Effector memory CD4-positive, alpha-beta T cell (primary cell): ENCODE measurements at regions not wholly inside any gene's neighbourhood (a gene's known extent, or its start where the extent isn't known, plus 50 kb on each side); places are given as distances from the start of the nearest gene placed in this dataset.

Experiments
- DNase-seq, 3 donors: peaks; one replicate each; pipeline ENCODE4 v3.0.0-alpha.2; 2020
- H3K27ac ChIP-seq: 2 replicates; pipeline ENCODE4 v1.7.0; 2013; ENCODE audit warnings: mild to moderate bottlenecking, low read length, moderate library complexity; ENCODE audit not compliant: insufficient read depth, poor library complexity, severe bottlenecking
- H3K27me3 ChIP-seq: replicated peaks from 2 replicates; pipeline ENCODE4 v1.7.0; 2013; ENCODE audit warnings: mild to moderate bottlenecking, low read length; ENCODE audit not compliant: insufficient read depth, control insufficient read depth, poor library complexity, severe bottlenecking
- H3K36me3 ChIP-seq: 2 replicates; pipeline ENCODE4 v1.7.0; 2013; ENCODE audit warnings: mild to moderate bottlenecking, low read length, moderate library complexity; ENCODE audit not compliant: control insufficient read depth, insufficient read depth
- H3K4me1 ChIP-seq: 2 replicates; pipeline ENCODE4 v1.7.0; 2013; ENCODE audit warnings: low read length, mild to moderate bottlenecking; ENCODE audit not compliant: control insufficient read depth, insufficient read depth, poor library complexity, severe bottlenecking
- H3K4me3 ChIP-seq: 2 replicates; pipeline ENCODE4 v1.7.0; 2013; ENCODE audit warnings: low read length, low read depth, mild to moderate bottlenecking; ENCODE audit not compliant: insufficient read depth, poor library complexity, severe bottlenecking
- H3K9me3 ChIP-seq: 2 replicates; pipeline ENCODE4 v1.7.0; 2013; ENCODE audit warnings: mild to moderate bottlenecking, low read length, moderate library complexity; ENCODE audit not compliant: control insufficient read depth

- Histone ChIP-seq H3K27me3 (no peaks in the 10 kb centered on the region), H3K4me1 (no peaks in the 10 kb centered on the region), H3K27ac (no peak overlapping the region), H3K9me3 (no peaks in the 10 kb centered on the region), H3K4me3 (no peak overlapping the region), H3K36me3 (no peaks in the 10 kb centered on the region)
- DNase-seq: no peak
Measured at GRCh38 chr17:34782271-34782670, 179.0 kb downstream of the CCT6B start.

- Histone ChIP-seq H3K27me3 (no peaks in the 10 kb centered on the region), H3K4me1 (no peaks in the 10 kb centered on the region), H3K36me3 (no peaks in the 10 kb centered on the region), H3K4me3 (no peak overlapping the region), H3K9me3 (no peaks in the 10 kb centered on the region), H3K27ac (no peak overlapping the region)
- DNase-seq: no peak
Measured at GRCh38 chr17:34781571-34782108, 179.6 kb downstream of the CCT6B start.

GRCh38 chr17:34781071-34781470 is 180.2 kb downstream of the CCT6B start:
- Histone ChIP-seq H3K27me3 (no peaks in the 10 kb centered on the region), H3K36me3 (no peaks in the 10 kb centered on the region), H3K9me3 (no peaks in the 10 kb centered on the region), H3K27ac (no peak overlapping the region), H3K4me1 (no peaks in the 10 kb centered on the region), H3K4me3 (no peak overlapping the region)
- no peak for DNase-seq

- H3K4me3 ChIP-seq: no peak overlapping the region
- H3K9me3 ChIP-seq: no peaks in the 10 kb centered on the region
- H3K27ac ChIP-seq: no peak overlapping the region
- no peaks in the 10 kb centered on the region for H3K4me1 ChIP-seq
- no peak for DNase-seq
- H3K36me3 ChIP-seq: no peaks in the 10 kb centered on the region
- no peaks in the 10 kb centered on the region for H3K27me3 ChIP-seq
Measured at GRCh38 chr17:34780438-34780837, 180.8 kb downstream of the CCT6B start.

GRCh38 chr17:34776456-34777443 is 184.5 kb downstream of the CCT6B start:
- H3K36me3 ChIP-seq: no peaks in the 10 kb centered on the region
- no peaks in the 10 kb centered on the region for H3K9me3 ChIP-seq
- DNase-seq: no peak
- no peak overlapping the region for H3K27ac ChIP-seq
- H3K4me3 ChIP-seq: no peak overlapping the region
- no peaks in the 10 kb centered on the region for H3K4me1 ChIP-seq
- no peaks in the 10 kb centered on the region for H3K27me3 ChIP-seq

GRCh38 chr17:34773036-34773435 is 188.2 kb downstream of the CCT6B start:
- no peak overlapping the region for H3K27ac ChIP-seq
- DNase-seq: no peak
- H3K36me3 ChIP-seq: no peaks in the 10 kb centered on the region
- H3K9me3 ChIP-seq: no peaks in the 10 kb centered on the region
- H3K4me1 ChIP-seq: no peaks in the 10 kb centered on the region
- no peak overlapping the region for H3K4me3 ChIP-seq
- H3K27me3 ChIP-seq: no peaks in the 10 kb centered on the region

GRCh38 chr17:34771891-34772290 is 189.4 kb downstream of the CCT6B start:
- H3K4me3 ChIP-seq: no peak overlapping the region
- H3K9me3 ChIP-seq: no peaks in the 10 kb centered on the region
- H3K4me1 ChIP-seq: no peaks in the 10 kb centered on the region
- DNase-seq: no peak
- no peaks in the 10 kb centered on the region for H3K27me3 ChIP-seq
- no peaks in the 10 kb centered on the region for H3K36me3 ChIP-seq
- no peak overlapping the region for H3K27ac ChIP-seq

- DNase-seq: no peak
- no peaks in the 10 kb centered on the region for H3K27me3 ChIP-seq
- H3K4me3 ChIP-seq: no peak overlapping the region
- no peak overlapping the region for H3K27ac ChIP-seq
- no peaks in the 10 kb centered on the region for H3K36me3 ChIP-seq
- no peaks in the 10 kb centered on the region for H3K4me1 ChIP-seq
- no peaks in the 10 kb centered on the region for H3K9me3 ChIP-seq
Measured at GRCh38 chr17:34770586-34770985, 190.7 kb downstream of the CCT6B start.

GRCh38 chr17:34769899-34770298 is 190.5 kb downstream of the TMEM132E start:
- no peaks in the 10 kb centered on the region for H3K9me3 ChIP-seq
- no peak for DNase-seq
- no peaks in the 10 kb centered on the region for H3K27me3 ChIP-seq
- H3K4me1 ChIP-seq: no peaks in the 10 kb centered on the region
- H3K4me3 ChIP-seq: no peak overlapping the region
- H3K27ac ChIP-seq: no peak overlapping the region
- H3K36me3 ChIP-seq: no peaks in the 10 kb centered on the region

- no peaks in the 10 kb centered on the region for H3K9me3 ChIP-seq
- H3K4me3 ChIP-seq: no peak overlapping the region
- H3K27me3 ChIP-seq: no peaks in the 10 kb centered on the region
- H3K4me1 ChIP-seq: no peaks in the 10 kb centered on the region
- no peaks in the 10 kb centered on the region for H3K36me3 ChIP-seq
- H3K27ac ChIP-seq: no peak overlapping the region
- no peak for DNase-seq
Measured at GRCh38 chr17:34769049-34769448, 189.7 kb downstream of the TMEM132E start.
